B cell (primary cell): ENCODE measurements at regions not wholly inside any gene's neighbourhood (a gene's known extent, or its start where the extent isn't known, plus 50 kb on each side); places are given as distances from the start of the nearest gene placed in this dataset.

Experiments
- ATAC-seq: fragments of 200-7000 bp; cut with Tn5 transposase; one replicate; pipeline ENCODE4 v1.10.0; 2021; ENCODE audit warnings: low read depth, mild to moderate bottlenecking, moderate number of reproducible peaks, moderate library complexity
- CTCF ChIA-PET: fragments of 350-600 bp; sonication (Branson Sonifier 250); formaldehyde crosslinking; loops from one replicate; lab custom pipeline; 2021; ENCODE audit warnings: antibody characterized with exemption, inconsistent platforms; lab: Charles Lee
- POLR2A ChIA-PET: fragments of 350-600 bp; sonication (Branson Sonifier 250); formaldehyde crosslinking; loops from one replicate; lab custom pipeline; 2021; ENCODE audit warnings: antibody characterized with exemption; lab: Charles Lee
- DNase-seq: peaks from one replicate; pipeline ENCODE4 v3.0.0; 2013
- H2AFZ ChIP-seq: 2 replicates; pipeline ENCODE4 v1.6.1; 2012; ENCODE audit warnings: mild to moderate bottlenecking, low read depth, low read length; ENCODE audit not compliant: insufficient read depth, poor library complexity, severe bottlenecking
- H3K27ac ChIP-seq, 2 donors: 1 replicate in 1 of 2; 2 replicates in 1 of 2; pipeline ENCODE4 v1.5.1; 2012 to 2013; ENCODE audit warnings: low read length in 2 of 2, mild to moderate bottlenecking in 2 of 2, moderate library complexity in 1 of 2
- H3K27me3 ChIP-seq, 4 experiments: fragments of 200-600 bp in 1 of 4; sonication (generic) in 1 of 4; replicated peaks in 1 of 4; 1 replicate in 2 of 4; 2 replicates in 2 of 4; pipeline versions ENCODE4 v1.6.1 to v1.7.0; 2013 to 2016; ENCODE audit warnings: low read length in 3 of 4, mild to moderate bottlenecking in 2 of 4, mixed read lengths in 1 of 4, moderate library complexity in 1 of 4; ENCODE audit not compliant: insufficient read depth in 4 of 4, control insufficient read depth in 3 of 4; ENCODE audit errors: control extremely low read depth in 1 of 4
- H3K36me3 ChIP-seq, 2 experiments: replicated peaks in 1 of 2; 1 replicate in 1 of 2; 2 replicates in 1 of 2; pipeline versions ENCODE4 v1.6.1 to v1.7.1; 2013; ENCODE audit warnings: low read length in 1 of 2; ENCODE audit not compliant: insufficient read depth in 2 of 2, control insufficient read depth in 1 of 2; ENCODE audit errors: control extremely low read depth in 1 of 2, extremely low read depth in 1 of 2
- H3K4me1 ChIP-seq, 2 donors: fragments of 200-600 bp in 1 of 2; sonication (generic) in 1 of 2; 1 replicate in 1 of 2; 2 replicates in 1 of 2; pipeline versions ENCODE4 v1.5.1 to v1.6.1; 2013 to 2017; ENCODE audit warnings: low read length in 2 of 2; ENCODE audit not compliant: control insufficient read depth in 2 of 2, insufficient read depth in 2 of 2
- H3K4me2 ChIP-seq: replicated peaks from 2 replicates; pipeline ENCODE3; 2012; ENCODE audit warnings: mild to moderate bottlenecking, low read depth, low read length; ENCODE audit not compliant: poor library complexity, severe bottlenecking
- H3K4me3 ChIP-seq, 5 experiments: fragments of 200-600 bp in 1 of 5; sonication (generic) in 1 of 5; 1 replicate in 3 of 5; 2 replicates in 2 of 5; pipeline versions ENCODE4 v1.5.1 to v1.7.0; 2011 to 2016; ENCODE audit warnings: low read length in 4 of 5, mild to moderate bottlenecking in 4 of 5, low read depth in 2 of 5, control low read depth in 1 of 5, moderate library complexity in 1 of 5; ENCODE audit not compliant: insufficient read depth in 1 of 5; ENCODE audit errors: control extremely low read depth in 1 of 5, extremely low read depth in 1 of 5
- H3K79me2 ChIP-seq: fragments of 200-600 bp; sonication (generic); one replicate; pipeline ENCODE4 v1.6.0; 2016; ENCODE audit warnings: low read length; ENCODE audit not compliant: control insufficient read depth, insufficient read depth
- H3K9ac ChIP-seq: fragments of 200-600 bp; sonication (generic); 2 replicates; pipeline ENCODE4 v1.6.1; 2017; ENCODE audit warnings: mild to moderate bottlenecking, low read length, moderate library complexity
- H3K9me3 ChIP-seq, 3 donors: one replicate each; pipeline versions ENCODE4 v1.6.1 to v1.7.1; 2013; ENCODE audit warnings: low read length in 2 of 3; ENCODE audit not compliant: control insufficient read depth in 2 of 3, insufficient read depth in 1 of 3; ENCODE audit errors: control extremely low read depth in 1 of 3
- H4K20me1 ChIP-seq: 2 replicates; pipeline ENCODE4 v1.6.0; 2012; ENCODE audit warnings: mild to moderate bottlenecking, low read length; ENCODE audit not compliant: insufficient read depth, control insufficient read depth, poor library complexity, severe bottlenecking
- H3K27ac Mint-ChIP-seq: one replicate; pipeline ENCODE4 v1.8.0; 2021; ENCODE audit warnings: mixed read lengths
- H3K27me3 Mint-ChIP-seq: one replicate; pipeline ENCODE4 v1.8.0; 2021; ENCODE audit warnings: mixed read lengths
- H3K4me1 Mint-ChIP-seq: one replicate; pipeline ENCODE4 v1.8.0; 2021; ENCODE audit warnings: mixed read lengths
- H3K4me3 Mint-ChIP-seq: one replicate; pipeline ENCODE4 v1.8.0; 2021; ENCODE audit warnings: mixed read lengths
- H3K9me3 Mint-ChIP-seq: one replicate; pipeline ENCODE4 v1.8.0; 2022; ENCODE audit warnings: mixed read lengths; ENCODE audit not compliant: insufficient read depth
- EZH2 ChIP-seq: IDR thresholded peaks from 2 replicates; pipeline ENCODE4 v1.6.1; 2012; ENCODE audit warnings: borderline replicate concordance, low read depth, mild to moderate bottlenecking, moderate library complexity, low read length; ENCODE audit not compliant: insufficient read depth, poor library complexity, severe bottlenecking
- WGBS: methylation state at CpG from one replicate; pipeline ENCODE4 v1.1.5; 2013; ENCODE audit warnings: missing lambda C conversion rate; ENCODE audit not compliant: insufficient coverage; 5-methylcytosine and 5-hydroxymethylcytosine counted together
- intact Hi-C: fragments of 100-400 bp; cut with micrococcal nuclease; formaldehyde crosslinking; loops from one replicate; pipeline ENCODE4 v1.10.0; 2022
- TF ChIP-seq, protein P1 (sequence below): fragments of 200-600 bp; IDR thresholded peaks from one replicate; pipeline ENCODE4 v1.8.0; 2022; ENCODE audit warnings: antibody characterized with exemption, mild to moderate bottlenecking

DNA sequence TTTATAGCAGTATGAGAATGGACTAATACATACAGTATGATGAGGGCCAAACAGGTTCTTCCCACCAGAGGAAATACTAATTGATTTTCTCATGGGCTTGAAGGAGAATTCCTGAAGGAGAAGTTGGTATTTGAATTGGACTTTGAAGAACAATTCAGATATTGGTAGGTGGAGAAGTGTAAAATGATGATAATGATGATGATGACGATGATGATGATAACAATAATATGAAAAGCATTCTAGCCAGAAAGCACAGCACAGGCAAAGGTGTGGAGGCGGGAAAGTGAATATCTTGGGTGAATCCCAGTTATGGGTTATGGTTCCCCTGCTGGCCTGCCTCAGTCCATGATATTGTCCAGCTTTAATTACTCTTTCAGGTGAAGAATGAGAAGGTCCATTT lies 562.4 kb upstream of the SALL1 start:
- no peak overlapping the region for H3K9ac ChIP-seq
- H4K20me1 ChIP-seq = no peaks in the 10 kb centered on the region
- no peak overlapping the region for H3K27ac Mint-ChIP-seq
- H3K9me3 ChIP-seq = peaks cover 0 to 13% (median 0%) of the 10 kb centered on the region in 3 donors
- CTCF ChIA-PET = no interaction called here
- H3K4me1 Mint-ChIP-seq = no peaks in the 10 kb centered on the region
- no peaks in the 10 kb centered on the region for H3K27me3 ChIP-seq
- POLR2A ChIA-PET = no interaction called here
- H3K4me3 Mint-ChIP-seq = no peak overlapping the region
- H3K27ac ChIP-seq = no peak overlapping the region
- intact Hi-C loops = no loop called here
- no peak overlapping the region for H2AFZ ChIP-seq
- no peak for TF ChIP-seq EZH2
- TF ChIP-seq, protein P1, sequence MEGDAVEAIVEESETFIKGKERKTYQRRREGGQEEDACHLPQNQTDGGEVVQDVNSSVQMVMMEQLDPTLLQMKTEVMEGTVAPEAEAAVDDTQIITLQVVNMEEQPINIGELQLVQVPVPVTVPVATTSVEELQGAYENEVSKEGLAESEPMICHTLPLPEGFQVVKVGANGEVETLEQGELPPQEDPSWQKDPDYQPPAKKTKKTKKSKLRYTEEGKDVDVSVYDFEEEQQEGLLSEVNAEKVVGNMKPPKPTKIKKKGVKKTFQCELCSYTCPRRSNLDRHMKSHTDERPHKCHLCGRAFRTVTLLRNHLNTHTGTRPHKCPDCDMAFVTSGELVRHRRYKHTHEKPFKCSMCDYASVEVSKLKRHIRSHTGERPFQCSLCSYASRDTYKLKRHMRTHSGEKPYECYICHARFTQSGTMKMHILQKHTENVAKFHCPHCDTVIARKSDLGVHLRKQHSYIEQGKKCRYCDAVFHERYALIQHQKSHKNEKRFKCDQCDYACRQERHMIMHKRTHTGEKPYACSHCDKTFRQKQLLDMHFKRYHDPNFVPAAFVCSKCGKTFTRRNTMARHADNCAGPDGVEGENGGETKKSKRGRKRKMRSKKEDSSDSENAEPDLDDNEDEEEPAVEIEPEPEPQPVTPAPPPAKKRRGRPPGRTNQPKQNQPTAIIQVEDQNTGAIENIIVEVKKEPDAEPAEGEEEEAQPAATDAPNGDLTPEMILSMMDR = no peak
- WGBS = 100% methylated on average over 2 of the region's 2 CpGs
- H3K4me2 ChIP-seq = no peak overlapping the region
- H3K4me3 ChIP-seq = no peak overlapping the region
- peaks cover 8% of the 10 kb centered on the region for H3K9me3 Mint-ChIP-seq
- no peaks in the 10 kb centered on the region for H3K36me3 ChIP-seq
- no peak for DNase-seq
- no peaks in the 10 kb centered on the region for H3K79me2 ChIP-seq
- H3K4me1 ChIP-seq = no peaks in the 10 kb centered on the region
- no peaks in the 10 kb centered on the region for H3K27me3 Mint-ChIP-seq
- ATAC-seq = no peak

DNA sequence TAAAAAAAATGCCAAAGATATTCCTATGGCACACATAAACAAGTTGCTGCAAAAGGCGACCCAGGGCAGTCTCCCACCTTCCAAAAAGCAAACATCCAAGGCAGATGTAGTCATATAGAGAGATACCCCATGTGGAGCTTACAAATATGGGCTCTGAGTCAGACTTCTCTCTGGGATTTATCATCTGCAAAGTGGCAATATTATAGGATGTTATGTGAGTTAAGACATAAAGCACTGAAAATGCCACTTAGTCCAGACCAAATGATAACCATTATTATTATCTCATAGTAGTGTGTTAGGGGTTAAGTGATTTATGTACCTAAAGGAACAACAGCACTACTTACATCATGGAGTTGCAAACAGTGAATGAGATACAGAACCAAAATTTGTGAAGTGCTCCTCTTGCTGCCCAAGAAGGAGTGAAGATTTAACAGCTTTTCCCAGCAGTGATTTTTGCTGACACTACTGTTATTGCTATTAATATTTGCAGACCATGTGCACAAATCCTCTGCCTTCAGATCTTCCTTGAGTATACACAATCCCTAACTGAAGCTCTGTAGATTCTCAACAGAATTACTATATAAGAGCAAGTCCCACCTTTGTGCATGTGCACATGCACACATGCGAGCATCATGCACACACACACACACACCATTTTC lies 560.0 kb upstream of the SALL1 start:
- WGBS = no CpG with 5 or more reads among the region's 2 CpGs
- POLR2A ChIA-PET = no interaction called here
- Histone ChIP-seq H3K36me3 (no peaks in the 10 kb centered on the region), H3K4me3 (no peak overlapping the region), H3K9me3 (peaks cover 0 to 13% (median 0%) of the 10 kb centered on the region in 3 donors), H3K4me1 (no peaks in the 10 kb centered on the region), H3K9ac (no peak overlapping the region), H3K4me2 (no peak overlapping the region), H3K79me2 (no peaks in the 10 kb centered on the region), H3K27me3 (no peaks in the 10 kb centered on the region), H2AFZ (no peak overlapping the region), H4K20me1 (no peaks in the 10 kb centered on the region), H3K27ac (no peak overlapping the region)
- ATAC-seq (no peak), DNase-seq (no peak)
- Mint-ChIP-seq H3K4me1 (no peaks in the 10 kb centered on the region), H3K4me3 (no peak overlapping the region), H3K27me3 (no peaks in the 10 kb centered on the region), H3K27ac (no peak overlapping the region), H3K9me3 (peaks cover 8% of the 10 kb centered on the region)
- intact Hi-C loops = no loop called here
- TF ChIP-seq, protein P1 = no peak
- TF ChIP-seq EZH2 = no peak
- CTCF ChIA-PET = no interaction called here
